GM10266 (cell line): ENCODE measurements at regions not wholly inside any gene's neighbourhood (a gene's known extent, or its start where the extent isn't known, plus 50 kb on each side); places are given as distances from the start of the nearest gene placed in this dataset.
"Not testable (repeated sequence)": the region's sequence is repeated elsewhere in the genome, so short reads cannot be mapped to it uniquely, and the experiment has no call there.

Source experiments
- DNase-seq: peaks from one replicate; pipeline ENCODE4 v3.0.0; 2012; ENCODE audit errors: extremely low spot score
- TF ChIP-seq, protein P1 (sequence below): IDR thresholded peaks from 2 replicates; pipeline ENCODE4 v1.5.1; 2012; ENCODE audit warnings: mild to moderate bottlenecking, low read depth; ENCODE audit not compliant: control insufficient read depth, insufficient read depth; ENCODE audit errors: missing control alignments

DNA sequence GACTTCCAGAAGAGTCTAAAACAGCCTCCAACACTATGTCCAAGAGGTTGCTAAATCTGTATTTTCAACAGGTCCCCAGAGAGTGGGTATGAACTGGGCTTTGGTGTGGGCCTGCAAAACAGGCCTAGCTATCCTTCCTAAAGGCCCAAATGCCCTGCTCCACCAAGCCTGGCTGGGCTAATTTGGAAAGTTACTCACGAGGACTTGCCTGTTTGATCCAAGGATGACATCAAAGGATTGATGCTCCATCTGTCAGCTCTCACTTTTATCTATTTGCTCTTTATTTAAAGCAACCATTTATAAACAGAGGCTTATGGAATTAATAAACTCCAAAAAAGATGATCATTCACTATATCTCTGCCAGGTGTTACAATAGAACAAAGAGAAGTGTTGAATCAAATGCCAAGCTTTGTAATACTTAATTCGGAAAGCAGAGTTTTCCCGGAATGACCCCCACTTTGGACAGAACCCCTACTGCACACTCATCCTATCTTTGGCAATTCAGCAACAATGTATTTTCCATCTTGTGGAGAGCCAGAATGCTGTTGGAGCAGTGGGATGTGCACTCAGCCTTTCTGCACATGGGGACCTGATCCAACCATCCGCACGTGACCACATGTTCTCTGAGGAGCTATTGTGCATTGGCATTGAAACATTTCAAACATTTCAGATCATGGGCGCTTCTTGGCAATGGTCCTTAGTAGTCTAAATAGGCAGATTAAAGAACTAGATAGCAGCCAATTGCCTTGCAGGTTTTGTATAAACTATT, 163.3 kb upstream of the THBS1 start:
- TF ChIP-seq, protein P1, sequence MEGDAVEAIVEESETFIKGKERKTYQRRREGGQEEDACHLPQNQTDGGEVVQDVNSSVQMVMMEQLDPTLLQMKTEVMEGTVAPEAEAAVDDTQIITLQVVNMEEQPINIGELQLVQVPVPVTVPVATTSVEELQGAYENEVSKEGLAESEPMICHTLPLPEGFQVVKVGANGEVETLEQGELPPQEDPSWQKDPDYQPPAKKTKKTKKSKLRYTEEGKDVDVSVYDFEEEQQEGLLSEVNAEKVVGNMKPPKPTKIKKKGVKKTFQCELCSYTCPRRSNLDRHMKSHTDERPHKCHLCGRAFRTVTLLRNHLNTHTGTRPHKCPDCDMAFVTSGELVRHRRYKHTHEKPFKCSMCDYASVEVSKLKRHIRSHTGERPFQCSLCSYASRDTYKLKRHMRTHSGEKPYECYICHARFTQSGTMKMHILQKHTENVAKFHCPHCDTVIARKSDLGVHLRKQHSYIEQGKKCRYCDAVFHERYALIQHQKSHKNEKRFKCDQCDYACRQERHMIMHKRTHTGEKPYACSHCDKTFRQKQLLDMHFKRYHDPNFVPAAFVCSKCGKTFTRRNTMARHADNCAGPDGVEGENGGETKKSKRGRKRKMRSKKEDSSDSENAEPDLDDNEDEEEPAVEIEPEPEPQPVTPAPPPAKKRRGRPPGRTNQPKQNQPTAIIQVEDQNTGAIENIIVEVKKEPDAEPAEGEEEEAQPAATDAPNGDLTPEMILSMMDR: no peak
- DNase-seq: no peak

DNA sequence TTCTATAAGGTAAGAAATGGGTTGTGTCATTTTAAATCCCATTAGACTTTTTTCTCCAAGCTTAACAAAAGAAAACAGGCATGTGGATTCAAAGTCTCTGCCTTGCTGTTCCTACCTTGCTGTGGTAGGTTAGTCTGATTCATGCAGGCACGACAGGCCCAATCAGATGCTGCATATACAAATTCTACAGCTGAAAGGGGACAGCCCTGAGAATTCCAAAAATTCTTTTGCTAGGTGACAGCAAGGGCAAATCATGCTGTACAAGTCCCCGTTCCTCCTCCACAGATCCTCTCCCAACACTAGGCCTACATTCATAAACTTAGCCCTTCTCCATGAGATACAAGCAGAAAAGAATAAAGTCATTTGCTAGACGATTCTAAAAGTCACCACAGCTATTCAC, 161.2 kb upstream of the THBS1 start:
- DNase-seq: no peak
- TF ChIP-seq, protein P1: no peak

DNA sequence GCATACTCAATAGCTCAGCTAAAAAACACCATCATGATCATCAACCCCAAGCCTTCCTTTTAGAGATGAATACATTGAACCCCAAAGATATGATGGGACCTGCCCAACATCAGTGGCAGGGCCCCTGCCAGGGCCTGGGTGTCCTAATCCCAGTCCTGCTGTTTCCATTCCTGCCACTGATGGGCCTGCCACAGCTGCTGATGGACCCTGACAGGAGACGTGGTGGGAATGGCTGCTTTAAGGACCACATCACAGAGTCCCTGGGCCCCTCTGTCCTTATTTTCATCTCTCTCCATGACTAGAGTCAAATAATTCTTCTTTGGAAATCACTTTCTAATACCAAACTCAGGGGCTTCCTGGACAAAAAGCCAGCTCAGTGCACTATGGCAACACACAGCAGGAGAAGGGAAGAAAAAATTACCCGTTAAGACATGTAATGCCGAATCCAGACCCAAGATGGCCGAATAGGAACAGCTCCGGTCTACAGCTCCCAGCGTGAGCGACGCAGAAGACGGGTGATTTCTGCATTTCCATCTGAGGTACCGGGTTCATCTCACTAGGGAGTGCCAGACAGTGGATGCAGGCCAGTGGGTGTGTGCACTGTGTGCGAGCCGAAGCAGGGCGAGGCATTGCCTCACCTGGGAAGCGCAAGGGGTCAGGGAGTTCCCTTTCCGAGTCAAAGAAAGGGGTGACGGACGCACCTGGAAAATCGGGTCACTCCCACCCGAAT, 160.6 kb upstream of the THBS1 start:
- not testable (repeated sequence) for DNase-seq

DNA sequence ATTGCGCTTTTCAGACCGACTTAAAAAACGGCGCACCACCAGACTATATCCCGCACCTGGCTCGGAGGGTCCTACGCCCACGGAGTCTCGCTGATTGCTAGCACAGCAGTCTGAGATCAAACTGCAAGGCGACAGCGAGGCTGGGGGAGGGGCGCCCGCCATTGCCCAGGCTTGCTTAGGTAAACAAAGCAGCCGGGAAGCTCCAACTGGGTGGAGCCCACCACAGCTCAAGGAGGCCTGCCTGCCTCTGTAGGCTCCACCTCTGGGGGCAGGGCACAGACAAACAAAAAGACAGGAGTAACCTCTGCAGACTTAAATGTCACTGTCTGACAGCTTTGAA, 160.1 kb upstream of the THBS1 start:
- not testable (repeated sequence) for DNase-seq

DNA sequence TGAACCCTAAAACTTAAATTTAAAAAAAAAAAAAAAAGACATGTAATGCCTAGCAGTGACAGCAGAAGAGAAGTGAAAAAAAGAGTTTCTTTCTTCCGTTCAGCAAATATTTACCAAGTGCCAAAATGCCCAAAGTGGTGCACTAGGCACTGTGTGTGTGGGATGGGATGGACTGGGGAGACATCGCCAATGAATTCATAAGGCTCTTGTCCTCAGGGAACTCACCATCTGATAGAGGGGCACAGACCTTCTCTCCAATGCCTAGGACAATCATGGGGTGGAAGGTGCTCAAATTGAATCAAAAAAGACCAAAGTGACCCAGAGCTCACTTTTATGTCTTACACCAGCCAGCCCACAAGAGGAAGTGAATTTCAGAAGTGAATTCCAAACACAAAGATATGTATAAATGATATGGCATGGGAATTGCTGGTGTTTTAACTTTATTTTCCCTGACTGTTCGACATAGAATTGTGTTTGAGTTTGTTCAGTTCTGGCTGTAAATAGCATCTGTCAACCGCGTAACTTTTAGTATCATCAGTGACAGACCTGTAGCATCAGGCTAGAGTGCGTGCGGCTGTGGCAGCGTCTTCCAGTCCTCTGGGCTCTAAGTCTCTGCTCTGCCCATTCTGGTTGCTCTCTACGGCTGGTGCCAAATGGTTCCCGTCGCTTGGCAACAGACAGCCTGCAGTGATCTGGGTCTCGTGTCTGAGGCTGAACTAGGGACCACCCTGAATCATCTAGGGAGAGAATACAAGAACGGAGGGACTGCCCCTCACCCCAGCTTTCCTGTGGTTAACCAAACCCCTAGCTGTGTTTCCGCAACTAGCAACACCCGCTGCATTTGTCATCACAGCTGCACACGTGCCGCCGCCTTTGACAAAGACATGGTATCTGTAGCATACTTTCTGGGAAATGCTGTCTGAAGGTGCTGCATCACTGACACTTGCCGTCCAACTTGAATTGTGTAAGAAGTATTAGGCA, 154.0 kb upstream of the THBS1 start:
- DNase-seq: peak; percentile 60
- TF ChIP-seq, protein P1: peak; percentile 5

DNA sequence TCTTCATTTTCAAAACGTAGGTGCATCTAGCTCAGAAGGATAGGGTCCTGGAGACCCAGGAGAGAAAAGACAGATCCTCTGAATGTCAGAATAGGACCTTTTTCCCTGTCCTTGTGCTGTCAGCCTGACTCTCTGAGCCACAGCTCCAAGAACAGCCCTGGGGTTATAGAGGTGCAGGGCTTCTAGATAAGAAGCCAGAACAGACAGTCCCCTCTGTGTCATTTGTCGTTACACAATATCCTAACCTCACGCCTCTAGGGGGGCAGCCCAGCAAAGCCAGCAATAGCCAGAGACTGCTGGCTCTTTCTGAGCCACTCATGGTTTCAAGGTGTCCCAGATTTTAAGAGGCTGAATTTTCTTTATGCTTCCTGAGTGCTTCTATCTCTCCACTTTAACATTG, 153.2 kb upstream of the THBS1 start:
- DNase-seq: no peak

DNA sequence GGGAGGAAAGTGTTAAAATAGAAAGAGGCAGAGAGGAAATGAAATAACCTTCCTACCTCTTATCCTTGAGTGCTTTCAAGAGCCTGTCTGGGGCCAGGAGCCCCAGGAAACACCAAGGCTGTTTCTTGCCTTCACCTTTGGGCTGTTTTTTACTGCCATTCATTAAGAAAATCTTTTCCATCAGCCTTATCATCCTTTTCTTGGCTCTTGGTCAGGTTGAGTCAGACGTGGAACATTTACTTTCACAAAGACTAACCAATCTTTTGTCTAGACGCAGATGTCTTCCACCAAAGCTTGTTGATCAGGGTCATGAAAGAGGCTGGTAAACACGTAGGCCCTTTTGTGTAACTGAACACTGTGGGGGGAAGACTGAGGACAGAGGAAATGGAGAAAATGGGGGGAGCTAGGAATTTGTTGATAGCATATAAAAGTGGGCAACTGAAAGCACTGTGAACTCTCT, 151.0 kb upstream of the THBS1 start:
- TF ChIP-seq, protein P1: no peak
- peak; percentile 31 for DNase-seq

More for the DNA sequence above, 153.2 kb upstream of the THBS1 start:
- TF ChIP-seq, protein P1: no peak
